BLaER1 (cell line): ENCODE measurements at regions not wholly inside any gene's neighbourhood (a gene's known extent, or its start where the extent isn't known, plus 50 kb on each side); places are given as distances from the start of the nearest gene placed in this dataset.
A peak's percentile ranks its signal among the peaks of the same experiment; 100 is the strongest.

Experiments used
- H3K27ac ChIP-seq: shearing (Covaris generic); formaldehyde crosslinking; 2 replicates; pipeline ENCODE4 v1.8.1; 2022
- H3K27me3 ChIP-seq: shearing (Covaris generic); formaldehyde crosslinking; 2 replicates; pipeline ENCODE4 v1.8.1; 2022
- H3K36me3 ChIP-seq: shearing (Covaris generic); formaldehyde crosslinking; 2 replicates; pipeline ENCODE4 v1.8.1; 2022
- H3K4me1 ChIP-seq: shearing (Covaris generic); formaldehyde crosslinking; 2 replicates; pipeline ENCODE4 v1.8.1; 2022
- H3K4me2 ChIP-seq: shearing (Covaris generic); formaldehyde crosslinking; 2 replicates; pipeline ENCODE4 v1.8.1; 2022
- H3K4me3 ChIP-seq: shearing (Covaris generic); formaldehyde crosslinking; 2 replicates; pipeline ENCODE4 v1.8.1; 2022
- H3K9ac ChIP-seq: shearing (Covaris generic); formaldehyde crosslinking; 2 replicates; pipeline ENCODE4 v1.8.1; 2022
- H3K9me3 ChIP-seq: shearing (Covaris generic); formaldehyde crosslinking; 2 replicates; pipeline ENCODE4 v1.8.1; 2022
- H4K20me1 ChIP-seq: shearing (Covaris generic); formaldehyde crosslinking; 2 replicates; pipeline ENCODE4 v1.8.1; 2022
- Cebpa-rat ChIP-seq: shearing (Covaris generic); IDR thresholded peaks from 2 replicates; pipeline ENCODE4 v1.8.1; 2022

DNA sequence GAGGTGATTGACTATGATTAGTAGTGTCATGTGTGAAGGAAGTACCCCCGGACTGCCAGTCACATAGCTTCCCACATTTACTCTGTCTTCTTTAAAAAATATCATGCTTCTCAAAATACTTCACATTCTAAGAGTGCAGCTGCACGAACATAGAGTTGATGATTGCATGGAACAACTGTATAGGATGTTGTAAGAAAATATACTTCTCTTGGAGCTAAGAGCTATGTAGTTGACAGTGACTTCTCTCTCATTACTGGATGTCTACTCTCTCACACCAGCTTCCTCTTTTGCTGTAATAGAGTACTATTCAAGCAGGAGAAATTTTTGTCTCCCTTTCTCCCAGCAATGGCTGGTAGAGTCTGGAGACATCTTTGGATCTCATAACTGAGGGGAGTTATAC is 99.4 kb upstream of the PUDP start:
- Histone ChIP-seq H3K4me2 (no peak overlapping the region), H3K9me3 (peaks cover 8% of the 10 kb centered on the region), H4K20me1 (no peaks in the 10 kb centered on the region), H3K36me3 (no peaks in the 10 kb centered on the region), H3K4me1 (peaks cover 22% of the 10 kb centered on the region), H3K27ac (no peak overlapping the region), H3K4me3 (no peak overlapping the region), H3K9ac (no peak overlapping the region), H3K27me3 (no peaks in the 10 kb centered on the region)
- TF ChIP-seq Cebpa-rat: no peak

DNA sequence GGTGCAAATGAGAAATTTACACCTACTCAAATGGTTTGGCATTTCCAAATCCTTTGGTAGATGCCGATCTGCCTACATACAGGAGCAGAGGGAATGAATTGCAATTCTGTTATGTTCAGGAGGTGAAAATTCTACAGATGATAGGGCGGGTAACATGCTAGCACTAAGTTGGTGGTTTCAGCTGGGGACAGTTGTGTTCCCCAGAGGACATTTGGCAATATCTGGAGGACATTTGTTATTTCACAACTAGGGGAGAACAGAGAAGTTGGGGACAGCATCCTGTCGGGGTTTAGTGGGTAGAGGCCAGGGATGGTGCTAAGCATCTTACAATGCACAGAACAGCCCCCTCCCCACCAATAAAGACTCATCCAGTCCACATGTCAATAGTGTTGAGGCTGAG is 96.5 kb upstream of the PUDP start:
- no peak for TF ChIP-seq Cebpa-rat
- H4K20me1 ChIP-seq: no peaks in the 10 kb centered on the region
- no peak overlapping the region for H3K27ac ChIP-seq
- peak overlapping the region; percentile 17; the same call in 1 of the 2 replicates for H3K4me2 ChIP-seq
- no peaks in the 10 kb centered on the region for H3K36me3 ChIP-seq
- H3K4me3 ChIP-seq: no peak overlapping the region
- no peak overlapping the region for H3K9ac ChIP-seq
- peaks cover 5% of the 10 kb centered on the region for H3K9me3 ChIP-seq
- no peaks in the 10 kb centered on the region for H3K27me3 ChIP-seq
- H3K4me1 ChIP-seq: peaks cover 21% of the 10 kb centered on the region

DNA sequence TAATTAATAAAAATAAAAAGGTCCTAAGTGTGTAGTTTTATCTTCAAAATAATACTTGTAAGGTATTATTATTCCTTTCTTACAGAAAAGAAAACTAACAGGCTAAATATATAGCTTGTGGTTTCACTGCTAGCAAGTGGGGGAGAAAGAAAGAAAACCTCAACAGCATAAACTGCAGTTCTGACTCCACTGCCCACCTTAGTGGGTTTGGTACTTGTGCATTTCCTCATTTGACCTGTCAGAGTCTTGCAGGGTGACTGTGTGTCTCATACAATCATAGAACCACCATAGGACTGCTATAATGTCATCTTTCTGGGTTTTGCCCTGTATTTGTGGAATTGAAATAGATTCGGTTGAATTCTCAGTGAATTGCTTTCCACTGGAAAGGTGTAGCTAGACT is 94.7 kb upstream of the PUDP start:
- H3K4me2 ChIP-seq: peak overlapping the region; percentile 25; the same call in 1 of the 2 replicates
- no peak overlapping the region for H3K9ac ChIP-seq
- no peaks in the 10 kb centered on the region for H3K9me3 ChIP-seq
- H3K36me3 ChIP-seq: no peaks in the 10 kb centered on the region
- no peak overlapping the region for H3K27ac ChIP-seq
- H4K20me1 ChIP-seq: no peaks in the 10 kb centered on the region
- peaks cover 21% of the 10 kb centered on the region for H3K4me1 ChIP-seq
- no peak overlapping the region for H3K4me3 ChIP-seq
- no peaks in the 10 kb centered on the region for H3K27me3 ChIP-seq
- no peak for TF ChIP-seq Cebpa-rat

DNA sequence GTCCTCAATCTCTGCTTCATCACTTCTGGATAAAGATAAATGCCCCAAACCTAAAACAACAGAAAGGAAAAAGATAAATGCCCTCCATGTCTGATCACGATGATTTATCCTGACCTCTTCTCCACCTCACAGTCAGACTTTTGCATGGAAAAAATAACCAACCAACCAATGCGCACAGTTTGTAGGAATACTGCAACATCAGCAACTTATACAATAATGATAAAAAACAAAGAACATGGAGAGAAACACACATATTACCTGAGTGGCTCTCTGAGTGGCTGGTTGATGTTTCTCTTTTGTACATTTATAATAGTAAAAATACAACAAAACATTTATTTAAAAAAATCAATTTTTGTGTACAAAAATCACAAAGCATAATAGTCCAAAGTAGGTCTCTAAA is 93.0 kb upstream of the PUDP start:
- H3K4me1 ChIP-seq: peaks cover 21% of the 10 kb centered on the region
- H4K20me1 ChIP-seq: no peaks in the 10 kb centered on the region
- no peaks in the 10 kb centered on the region for H3K27me3 ChIP-seq
- no peak overlapping the region for H3K4me2 ChIP-seq
- TF ChIP-seq Cebpa-rat: no peak
- H3K9me3 ChIP-seq: no peaks in the 10 kb centered on the region
- H3K27ac ChIP-seq: no peak overlapping the region
- no peaks in the 10 kb centered on the region for H3K36me3 ChIP-seq
- no peak overlapping the region for H3K4me3 ChIP-seq
- no peak overlapping the region for H3K9ac ChIP-seq

DNA sequence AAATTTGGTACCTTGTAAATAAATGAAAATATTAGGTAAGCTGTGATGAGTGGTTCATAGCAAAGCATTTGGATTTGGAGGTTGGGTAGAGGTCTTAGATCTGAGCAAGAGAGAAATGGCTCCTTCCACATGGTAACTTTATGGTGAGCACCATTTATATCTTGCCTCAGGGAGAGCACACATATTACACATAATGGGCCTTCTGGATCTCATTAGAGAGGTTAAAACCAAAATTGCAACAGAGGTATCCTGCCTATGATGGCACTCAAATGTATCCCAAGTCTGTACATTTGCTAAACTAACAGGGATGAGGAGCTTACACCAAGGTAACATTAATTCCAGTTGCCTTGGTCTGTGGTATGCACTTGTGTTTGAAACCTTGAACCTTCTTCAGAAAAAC is 87.1 kb upstream of the PUDP start:
- Histone ChIP-seq H3K36me3 (no peaks in the 10 kb centered on the region), H3K27me3 (no peaks in the 10 kb centered on the region), H3K4me3 (no peak overlapping the region), H3K9ac (no peak overlapping the region), H3K4me2 (no peak overlapping the region), H3K27ac (no peak overlapping the region), H3K9me3 (peaks cover 6% of the 10 kb centered on the region; the same call in 1 of the 2 replicates), H4K20me1 (no peaks in the 10 kb centered on the region), H3K4me1 (peaks cover 43% of the 10 kb centered on the region)
- TF ChIP-seq Cebpa-rat: no peak

DNA sequence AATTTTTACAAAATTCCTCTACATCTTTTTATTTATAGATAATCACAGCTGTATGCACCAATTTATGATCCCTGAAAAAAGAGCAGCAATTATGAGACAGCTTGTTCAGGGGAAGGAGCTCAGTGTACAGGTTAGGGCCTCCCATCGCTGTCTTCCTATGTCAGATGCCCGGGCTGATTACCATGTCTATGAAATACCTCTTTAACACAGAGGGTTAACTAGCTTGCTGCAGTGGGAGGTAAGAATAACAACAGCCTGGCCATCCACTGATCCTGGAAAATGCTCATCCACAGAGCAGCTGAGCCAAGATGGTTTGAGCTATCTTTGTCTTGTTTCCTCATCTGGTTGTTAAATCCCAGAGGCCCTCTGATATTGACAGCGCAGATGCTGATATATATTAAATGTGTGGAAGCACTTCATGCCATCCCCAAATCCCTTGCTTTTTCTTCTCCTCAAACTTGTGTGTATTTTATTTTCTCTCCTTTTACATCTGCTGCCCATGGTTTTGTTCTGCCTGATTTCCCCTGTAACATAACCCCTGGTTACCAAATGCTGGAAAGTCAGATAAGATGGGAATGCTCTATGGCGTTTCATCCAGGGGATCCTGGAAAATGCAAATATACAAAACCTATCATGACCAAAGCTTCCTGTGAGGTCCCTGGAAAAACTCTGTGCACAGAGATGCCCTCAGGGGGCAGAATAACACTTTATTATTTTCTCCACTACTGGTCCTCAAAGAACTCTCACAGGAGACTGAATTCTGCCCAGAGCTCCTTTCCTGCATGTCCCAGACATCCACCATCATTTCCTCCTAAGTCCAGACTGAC is 85.8 kb upstream of the PUDP start:
- no peaks in the 10 kb centered on the region for H3K36me3 ChIP-seq
- no peak overlapping the region for H3K9ac ChIP-seq
- peaks cover 6% of the 10 kb centered on the region; the same call in 1 of the 2 replicates for H3K9me3 ChIP-seq
- no peak overlapping the region for H3K27ac ChIP-seq
- H3K4me1 ChIP-seq: peaks cover 55% of the 10 kb centered on the region
- no peak for TF ChIP-seq Cebpa-rat
- no peaks in the 10 kb centered on the region for H3K27me3 ChIP-seq
- peak overlapping the region; percentile 82 for H3K4me2 ChIP-seq
- no peaks in the 10 kb centered on the region for H4K20me1 ChIP-seq
- H3K4me3 ChIP-seq: no peak overlapping the region

DNA sequence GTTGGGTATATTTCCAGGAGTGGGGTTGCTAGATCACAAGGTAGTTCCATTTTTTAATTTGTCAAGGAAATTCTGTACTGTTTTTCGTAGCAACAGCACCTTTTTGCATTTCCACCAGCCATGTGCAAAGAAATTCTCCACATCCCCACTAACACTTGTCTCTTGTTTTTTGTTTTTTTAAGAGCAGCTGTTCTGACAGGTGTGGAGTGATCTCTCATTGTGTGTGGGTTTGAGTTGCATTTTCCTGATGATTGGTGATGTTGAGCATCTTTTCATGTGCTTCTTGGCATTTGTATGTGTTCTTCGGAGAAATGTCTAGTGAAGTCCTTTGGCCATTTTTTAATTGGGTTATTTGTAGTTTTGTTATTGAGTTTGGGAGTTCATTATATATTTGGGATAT is 80.3 kb upstream of the PUDP start:
- no peak overlapping the region for H3K4me3 ChIP-seq
- H3K4me1 ChIP-seq: peaks cover 48% of the 10 kb centered on the region
- no peaks in the 10 kb centered on the region for H4K20me1 ChIP-seq

DNA sequence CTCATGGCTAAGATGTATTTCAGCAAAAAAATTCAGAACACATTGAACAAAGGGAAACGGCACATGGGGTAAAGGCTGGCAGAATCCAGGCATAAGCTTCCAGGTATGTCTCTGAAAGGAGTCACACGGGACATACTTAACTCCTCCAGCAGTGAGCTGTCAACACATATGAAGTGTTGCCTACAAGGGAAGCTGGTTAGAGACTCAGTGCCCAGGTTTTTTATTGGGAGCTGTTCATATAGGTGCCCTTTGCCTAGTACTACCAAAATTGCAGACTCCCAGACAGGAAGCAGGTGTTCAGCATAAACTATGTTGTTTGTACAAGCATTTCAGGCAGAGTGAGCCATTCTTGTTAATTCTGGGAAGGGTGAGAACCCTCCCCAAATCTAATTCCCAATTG is 77.4 kb upstream of the PUDP start:
- H3K27me3 ChIP-seq: no peaks in the 10 kb centered on the region
- no peak overlapping the region for H3K9ac ChIP-seq
- H3K4me3 ChIP-seq: no peak overlapping the region
- H3K36me3 ChIP-seq: no peaks in the 10 kb centered on the region
- no peak overlapping the region for H3K27ac ChIP-seq
- no peak overlapping the region for H3K4me2 ChIP-seq
- no peaks in the 10 kb centered on the region for H4K20me1 ChIP-seq
- peaks cover 22% of the 10 kb centered on the region for H3K4me1 ChIP-seq
- H3K9me3 ChIP-seq: peaks cover 2% of the 10 kb centered on the region; the same call in 1 of the 2 replicates
- TF ChIP-seq Cebpa-rat: no peak

More for the DNA sequence above, 80.3 kb upstream of the PUDP start:
- no peaks in the 10 kb centered on the region for H3K27me3 ChIP-seq
- no peak overlapping the region for H3K27ac ChIP-seq
- H3K4me2 ChIP-seq: no peak overlapping the region
- H3K9me3 ChIP-seq: peaks cover 6% of the 10 kb centered on the region; the same call in 1 of the 2 replicates
- TF ChIP-seq Cebpa-rat: no peak
- no peak overlapping the region for H3K9ac ChIP-seq
- H3K36me3 ChIP-seq: no peaks in the 10 kb centered on the region

DNA sequence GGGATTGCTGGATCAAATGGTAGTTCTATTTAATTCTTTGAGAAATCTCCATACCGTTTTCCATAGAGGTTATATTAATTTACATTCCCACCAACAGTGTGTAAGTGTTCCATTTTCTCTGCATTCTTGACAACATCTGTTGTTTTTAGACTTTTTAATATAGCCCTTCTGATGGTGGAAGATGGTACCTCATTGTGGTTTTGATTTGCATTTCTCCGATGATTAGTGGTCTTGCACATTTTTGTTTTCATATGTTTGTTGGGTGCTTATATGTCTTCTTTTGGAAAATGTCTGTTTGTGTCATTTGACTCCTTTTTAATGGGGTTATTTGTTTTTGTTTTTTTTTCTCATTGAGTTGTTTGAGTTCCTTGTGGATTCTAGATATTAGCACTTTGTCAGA is 75.3 kb upstream of the PUDP start:
- H3K27me3 ChIP-seq: no peaks in the 10 kb centered on the region
- H3K4me2 ChIP-seq: peak overlapping the region; percentile 16; the same call in 1 of the 2 replicates
- no peak for TF ChIP-seq Cebpa-rat
- H3K9me3 ChIP-seq: no peaks in the 10 kb centered on the region
- H3K9ac ChIP-seq: no peak overlapping the region
- H3K4me1 ChIP-seq: peaks cover 14% of the 10 kb centered on the region; the same call in 1 of the 2 replicates
- H3K27ac ChIP-seq: no peak overlapping the region
- no peak overlapping the region for H3K4me3 ChIP-seq
- H4K20me1 ChIP-seq: no peaks in the 10 kb centered on the region
- H3K36me3 ChIP-seq: no peaks in the 10 kb centered on the region

DNA sequence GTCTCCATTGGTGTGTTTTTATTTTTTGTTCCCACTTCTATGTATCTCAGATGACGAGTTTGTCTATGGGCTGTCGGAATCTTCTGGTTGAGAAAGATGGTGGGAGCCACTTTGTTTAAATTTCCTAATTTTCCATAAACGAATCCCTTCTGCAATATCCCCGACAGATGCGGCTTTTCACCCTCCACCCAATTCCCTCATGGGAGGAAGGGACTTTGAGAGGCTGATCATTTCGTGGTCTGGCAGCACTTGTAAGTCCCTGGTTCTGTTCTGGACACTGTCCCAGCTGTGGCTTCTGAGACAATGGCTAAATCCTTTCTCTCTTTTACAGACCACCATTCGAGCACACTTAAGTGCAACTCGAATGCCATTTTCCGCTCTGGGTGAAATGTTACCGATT is 72.2 kb upstream of the PUDP start:
- no peak overlapping the region for H3K27ac ChIP-seq
- no peak overlapping the region for H3K4me2 ChIP-seq
- TF ChIP-seq Cebpa-rat: no peak
- no peak overlapping the region for H3K9ac ChIP-seq
- peaks cover 20% of the 10 kb centered on the region; the same call in 1 of the 2 replicates for H3K4me1 ChIP-seq
- no peaks in the 10 kb centered on the region for H4K20me1 ChIP-seq
- H3K4me3 ChIP-seq: no peak overlapping the region
- H3K27me3 ChIP-seq: no peaks in the 10 kb centered on the region
- no peaks in the 10 kb centered on the region for H3K36me3 ChIP-seq
- H3K9me3 ChIP-seq: no peaks in the 10 kb centered on the region
